ENCODE measurements at regions not wholly inside any gene's neighbourhood (a gene's known extent, or its start where the extent isn't known, plus 50 kb on each side); places are given as distances from the start of the nearest gene placed in this dataset.

DNA sequence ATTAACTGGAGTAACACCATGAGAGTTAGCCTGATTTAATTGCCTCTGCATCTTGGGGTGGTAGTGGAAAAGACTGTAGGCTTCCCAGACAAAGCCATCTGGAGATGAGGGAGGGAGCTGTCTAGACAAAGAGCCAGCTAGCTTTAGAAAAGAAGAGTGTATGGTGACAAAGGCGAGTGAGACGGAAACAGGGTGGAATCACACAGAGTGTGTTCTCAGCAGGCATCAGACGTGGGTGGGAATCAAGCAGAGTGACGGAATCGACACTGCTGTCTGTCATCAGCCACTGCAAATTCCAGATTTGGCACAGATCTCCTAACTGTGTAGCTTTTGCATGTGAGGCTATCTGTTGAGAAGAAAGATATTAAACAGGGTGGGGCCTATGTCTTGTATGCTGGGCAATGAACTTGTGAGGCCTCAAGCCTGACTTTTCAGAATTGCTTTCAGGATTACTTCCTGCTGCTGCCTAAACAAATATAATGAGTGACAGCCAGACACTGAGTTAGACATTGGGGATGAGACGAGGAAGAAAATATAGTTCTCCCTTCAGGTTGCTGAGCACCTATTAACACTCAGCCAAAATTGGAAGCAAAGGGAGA lies 236.5 kb upstream of the GRIP1 start:
- DNase-seq (ENCODE audit: low read depth, low spot score) (no peak), FAIRE-seq (no peak)
- H2AFZ ChIP-seq (ENCODE audit: low read depth, low read length), result no peak overlapping the region
- no peak overlapping the region for H3K9ac ChIP-seq (replicated peaks; ENCODE audit: extremely low read depth, insufficient read depth, low read length)
- H3K4me2 ChIP-seq (ENCODE audit: insufficient read depth, low read length), result no peak overlapping the region
- H3K4me1 ChIP-seq (ENCODE audit: control insufficient read depth, extremely low read depth, insufficient read depth, low read length), result no peaks in the 10 kb centered on the region
- H3K4me3 ChIP-seq (replicated peaks in 1 of 3; ENCODE audit: insufficient read depth in 1 of 3, low read depth in 1 of 3, low read length in 3 of 3), result no peak overlapping the region
- H3K9me3 ChIP-seq (replicated peaks; ENCODE audit: control insufficient read depth, insufficient read depth, low read length), result no peaks in the 10 kb centered on the region
- H4K20me1 ChIP-seq (replicated peaks; ENCODE audit: control insufficient read depth, extremely low read depth, insufficient read depth, low read length), result no peaks in the 10 kb centered on the region
- intact Hi-C loops (cut with micrococcal nuclease) (no loop called here), dilution Hi-C loops (cut with MboI; ENCODE audit: extremely low pct_ligation_motif_present, low sequenced_read_pairs) (no loop called here)
- ChIA-PET POLR2A (no interaction called here), CTCF (interaction anchor here (0.6 kb wide), 1 partner anchor 115 kb away, joined by 3 read pairs; no protein-coding TSS in a partner anchor)
- TF ChIP-seq FOS (IDR thresholded peaks at IDR 0.05; ENCODE audit: borderline replicate concordance, insufficient read depth, low read length) (no peak), JUN (IDR thresholded peaks at IDR 0.05; ENCODE audit: borderline replicate concordance, insufficient read depth, insufficient read length, low read depth) (no peak), EZH2 (IDR thresholded peaks at IDR 0.05; ENCODE audit: borderline replicate concordance, low read depth, low read length, severe bottlenecking) (no peak), GATA2 (IDR thresholded peaks at IDR 0.05; ENCODE audit: insufficient read depth, insufficient read length, low read depth, low read length) (no peak), MYC (IDR thresholded peaks at IDR 0.05; ENCODE audit: low read depth, low read length) (no peak)
- TF ChIP-seq, protein P1, sequence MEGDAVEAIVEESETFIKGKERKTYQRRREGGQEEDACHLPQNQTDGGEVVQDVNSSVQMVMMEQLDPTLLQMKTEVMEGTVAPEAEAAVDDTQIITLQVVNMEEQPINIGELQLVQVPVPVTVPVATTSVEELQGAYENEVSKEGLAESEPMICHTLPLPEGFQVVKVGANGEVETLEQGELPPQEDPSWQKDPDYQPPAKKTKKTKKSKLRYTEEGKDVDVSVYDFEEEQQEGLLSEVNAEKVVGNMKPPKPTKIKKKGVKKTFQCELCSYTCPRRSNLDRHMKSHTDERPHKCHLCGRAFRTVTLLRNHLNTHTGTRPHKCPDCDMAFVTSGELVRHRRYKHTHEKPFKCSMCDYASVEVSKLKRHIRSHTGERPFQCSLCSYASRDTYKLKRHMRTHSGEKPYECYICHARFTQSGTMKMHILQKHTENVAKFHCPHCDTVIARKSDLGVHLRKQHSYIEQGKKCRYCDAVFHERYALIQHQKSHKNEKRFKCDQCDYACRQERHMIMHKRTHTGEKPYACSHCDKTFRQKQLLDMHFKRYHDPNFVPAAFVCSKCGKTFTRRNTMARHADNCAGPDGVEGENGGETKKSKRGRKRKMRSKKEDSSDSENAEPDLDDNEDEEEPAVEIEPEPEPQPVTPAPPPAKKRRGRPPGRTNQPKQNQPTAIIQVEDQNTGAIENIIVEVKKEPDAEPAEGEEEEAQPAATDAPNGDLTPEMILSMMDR (IDR thresholded peaks at IDR 0.05; ENCODE audit: extremely low read depth in 1 of 2, insufficient read depth in 1 of 2, low read depth in 1 of 2, low read length in 2 of 2), result no peak
- no peaks in the 10 kb centered on the region for H3K27me3 ChIP-seq (ENCODE audit: control insufficient read depth in 2 of 2, insufficient read depth in 2 of 2, low read length in 2 of 2)
- no peaks in the 10 kb centered on the region for H3K79me2 ChIP-seq (ENCODE audit: control insufficient read depth, insufficient read depth, low read length)
- no TSS peak for BruUV-seq (replicated peaks)
- H3K27ac ChIP-seq (ENCODE audit: insufficient read depth, low read depth, low read length), result no peak overlapping the region
- H3K36me3 ChIP-seq (ENCODE audit: control insufficient read depth in 2 of 2, extremely low read depth in 1 of 2, insufficient read depth in 2 of 2, low read length in 2 of 2), result no peaks in the 10 kb centered on the region
- no peaks in the 10 kb centered on the region for H3K9me1 ChIP-seq (replicated peaks; ENCODE audit: control insufficient read depth, extremely low read depth, insufficient read depth, low read length)
